ENCODE measurements at regions not wholly inside any gene's neighbourhood (a gene's known extent, or its start where the extent isn't known, plus 50 kb on each side); places are given as distances from the start of the nearest gene placed in this dataset.

GRCh38 chrX:137431693-137432488, 134.0 kb upstream of the ZIC3 start:
- no peak for TF ChIP-seq CTCF (IDR thresholded peaks at IDR 0.05; ENCODE audit: low read length)
- TF ChIP-seq EZH2 (optimal IDR thresholded peaks at IDR 0.05; ENCODE audit: low read depth, low read length), result no peak
